HL-60 (cell line): ENCODE measurements at regions not wholly inside any gene's neighbourhood (a gene's known extent, or its start where the extent isn't known, plus 50 kb on each side); places are given as distances from the start of the nearest gene placed in this dataset.

Experiments used
- DNase-seq, 2 experiments: peaks; one replicate each; pipeline ENCODE4 v3.0.0-alpha.2; 2010 to 2020; ENCODE audit warnings: low read depth in 1 of 2, low spot score in 1 of 2
- H3K27ac ChIP-seq: fragments of 250-450 bp; sonication (Bioruptor Pico); replicated peaks from 2 replicates; pipeline ENCODE4 v1.5.1; 2020; ENCODE audit warnings: mild to moderate bottlenecking, moderate library complexity
- H3K27me3 ChIP-seq: fragments of 250-450 bp; sonication (Bioruptor Pico); 2 replicates; pipeline ENCODE4 v1.5.1; 2021; ENCODE audit warnings: mild to moderate bottlenecking, moderate library complexity; ENCODE audit not compliant: insufficient read depth, poor library complexity, severe bottlenecking
- H3K4me3 ChIP-seq: replicated peaks from 2 replicates; pipeline ENCODE4 v1.5.1; 2011; ENCODE audit warnings: mild to moderate bottlenecking, control low read depth, low read length; ENCODE audit not compliant: insufficient read depth
- GABPA ChIP-seq: IDR thresholded peaks from 2 replicates; pipeline ENCODE4 v1.6.1; 2012; ENCODE audit warnings: low read depth
- POLR2AphosphoS5 ChIP-seq: IDR thresholded peaks from 2 replicates; pipeline ENCODE4 v1.6.1; 2012; ENCODE audit warnings: low read depth
- SPI1 ChIP-seq: IDR thresholded peaks from 2 replicates; pipeline ENCODE4 v1.6.1; 2012; ENCODE audit warnings: low read depth, mild to moderate bottlenecking, borderline replicate concordance
- TF ChIP-seq, protein P1 (sequence below): IDR thresholded peaks from one replicate; pipeline ENCODE4 v1.5.1; 2011; ENCODE audit warnings: low read length, control low read depth, inconsistent platforms; ENCODE audit not compliant: insufficient read depth
- TF ChIP-seq, protein P2 (sequence below): IDR thresholded peaks from 2 replicates; pipeline ENCODE4 v1.6.1; 2012; ENCODE audit warnings: low read depth; ENCODE audit not compliant: insufficient replicate concordance

DNA sequence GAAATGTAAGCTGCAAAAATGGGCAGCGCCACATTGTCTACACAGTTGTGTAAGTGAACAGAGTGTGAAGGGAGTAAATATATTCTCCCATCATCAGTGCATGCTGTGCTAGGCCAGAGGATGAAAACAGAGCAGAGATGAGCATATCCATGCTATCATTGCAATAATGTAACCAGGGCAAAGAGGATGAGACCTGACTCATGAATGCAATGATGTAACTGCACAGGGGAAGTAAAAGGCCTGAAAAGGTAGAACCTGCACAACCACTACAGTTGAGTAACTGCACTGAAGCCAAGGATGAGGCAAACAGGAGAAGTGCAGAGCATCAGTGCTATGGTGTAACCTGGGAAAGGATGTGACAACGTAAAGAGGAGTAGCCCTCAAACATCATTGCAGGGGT, 220.4 kb upstream of the FAM47C start:
- H3K4me3 ChIP-seq: no peak overlapping the region
- H3K27ac ChIP-seq: no peak overlapping the region
- DNase-seq: no peak
- no peaks in the 10 kb centered on the region for H3K27me3 ChIP-seq
- TF ChIP-seq SPI1 (no peak), POLR2AphosphoS5 (no peak), GABPA (no peak)
- TF ChIP-seq, protein P1, sequence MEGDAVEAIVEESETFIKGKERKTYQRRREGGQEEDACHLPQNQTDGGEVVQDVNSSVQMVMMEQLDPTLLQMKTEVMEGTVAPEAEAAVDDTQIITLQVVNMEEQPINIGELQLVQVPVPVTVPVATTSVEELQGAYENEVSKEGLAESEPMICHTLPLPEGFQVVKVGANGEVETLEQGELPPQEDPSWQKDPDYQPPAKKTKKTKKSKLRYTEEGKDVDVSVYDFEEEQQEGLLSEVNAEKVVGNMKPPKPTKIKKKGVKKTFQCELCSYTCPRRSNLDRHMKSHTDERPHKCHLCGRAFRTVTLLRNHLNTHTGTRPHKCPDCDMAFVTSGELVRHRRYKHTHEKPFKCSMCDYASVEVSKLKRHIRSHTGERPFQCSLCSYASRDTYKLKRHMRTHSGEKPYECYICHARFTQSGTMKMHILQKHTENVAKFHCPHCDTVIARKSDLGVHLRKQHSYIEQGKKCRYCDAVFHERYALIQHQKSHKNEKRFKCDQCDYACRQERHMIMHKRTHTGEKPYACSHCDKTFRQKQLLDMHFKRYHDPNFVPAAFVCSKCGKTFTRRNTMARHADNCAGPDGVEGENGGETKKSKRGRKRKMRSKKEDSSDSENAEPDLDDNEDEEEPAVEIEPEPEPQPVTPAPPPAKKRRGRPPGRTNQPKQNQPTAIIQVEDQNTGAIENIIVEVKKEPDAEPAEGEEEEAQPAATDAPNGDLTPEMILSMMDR: no peak
- TF ChIP-seq, protein P2, sequence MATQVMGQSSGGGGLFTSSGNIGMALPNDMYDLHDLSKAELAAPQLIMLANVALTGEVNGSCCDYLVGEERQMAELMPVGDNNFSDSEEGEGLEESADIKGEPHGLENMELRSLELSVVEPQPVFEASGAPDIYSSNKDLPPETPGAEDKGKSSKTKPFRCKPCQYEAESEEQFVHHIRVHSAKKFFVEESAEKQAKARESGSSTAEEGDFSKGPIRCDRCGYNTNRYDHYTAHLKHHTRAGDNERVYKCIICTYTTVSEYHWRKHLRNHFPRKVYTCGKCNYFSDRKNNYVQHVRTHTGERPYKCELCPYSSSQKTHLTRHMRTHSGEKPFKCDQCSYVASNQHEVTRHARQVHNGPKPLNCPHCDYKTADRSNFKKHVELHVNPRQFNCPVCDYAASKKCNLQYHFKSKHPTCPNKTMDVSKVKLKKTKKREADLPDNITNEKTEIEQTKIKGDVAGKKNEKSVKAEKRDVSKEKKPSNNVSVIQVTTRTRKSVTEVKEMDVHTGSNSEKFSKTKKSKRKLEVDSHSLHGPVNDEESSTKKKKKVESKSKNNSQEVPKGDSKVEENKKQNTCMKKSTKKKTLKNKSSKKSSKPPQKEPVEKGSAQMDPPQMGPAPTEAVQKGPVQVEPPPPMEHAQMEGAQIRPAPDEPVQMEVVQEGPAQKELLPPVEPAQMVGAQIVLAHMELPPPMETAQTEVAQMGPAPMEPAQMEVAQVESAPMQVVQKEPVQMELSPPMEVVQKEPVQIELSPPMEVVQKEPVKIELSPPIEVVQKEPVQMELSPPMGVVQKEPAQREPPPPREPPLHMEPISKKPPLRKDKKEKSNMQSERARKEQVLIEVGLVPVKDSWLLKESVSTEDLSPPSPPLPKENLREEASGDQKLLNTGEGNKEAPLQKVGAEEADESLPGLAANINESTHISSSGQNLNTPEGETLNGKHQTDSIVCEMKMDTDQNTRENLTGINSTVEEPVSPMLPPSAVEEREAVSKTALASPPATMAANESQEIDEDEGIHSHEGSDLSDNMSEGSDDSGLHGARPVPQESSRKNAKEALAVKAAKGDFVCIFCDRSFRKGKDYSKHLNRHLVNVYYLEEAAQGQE: no peak

GRCh38 chrX:36803151-36803550, 205.0 kb upstream of the FAM47C start:
- no peak overlapping the region for H3K4me3 ChIP-seq
- no peak overlapping the region for H3K27ac ChIP-seq
- DNase-seq: no peak
- peaks cover 2% of the 10 kb centered on the region for H3K27me3 ChIP-seq
- TF ChIP-seq, protein P2: no peak
- TF ChIP-seq, protein P1: no peak
- no peak for TF ChIP-seq SPI1
- no peak for TF ChIP-seq GABPA
- TF ChIP-seq POLR2AphosphoS5: no peak

DNA sequence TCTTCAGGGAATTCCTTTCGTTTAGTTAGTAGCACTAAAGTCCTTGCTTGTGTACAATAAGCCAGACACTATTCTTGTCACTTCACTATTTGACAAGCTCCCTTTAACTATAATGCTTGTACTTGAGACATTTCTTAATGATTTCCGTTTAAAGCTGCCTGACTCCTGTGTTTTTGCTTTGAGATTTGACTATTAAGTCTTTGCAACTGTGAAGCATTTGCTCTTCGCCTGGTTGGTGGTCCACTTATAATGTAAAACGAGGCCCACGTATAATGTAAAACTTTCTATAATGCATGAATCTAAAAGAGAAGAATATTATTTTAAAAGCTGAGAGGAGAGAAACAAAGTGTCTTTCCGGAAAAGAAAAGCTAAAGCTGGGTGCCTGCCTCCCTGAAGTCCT, 204.1 kb upstream of the FAM47C start:
- TF ChIP-seq GABPA (no peak), SPI1 (no peak), POLR2AphosphoS5 (no peak)
- TF ChIP-seq, protein P2: no peak
- TF ChIP-seq, protein P1: no peak
- Histone ChIP-seq H3K4me3 (no peak overlapping the region), H3K27me3 (peaks cover under 1% of the 10 kb centered on the region), H3K27ac (no peak overlapping the region)
- no peak for DNase-seq
